Breast epithelium (tissue), 3 donors: ENCODE measurements at regions not wholly inside any gene's neighbourhood (a gene's known extent, or its start where the extent isn't known, plus 50 kb on each side); places are given as distances from the start of the nearest gene placed in this dataset.

Source experiments
- POLR2A ChIP-seq: fragments of 450-650 bp; IDR thresholded peaks from one replicate; pipeline ENCODE4 v1.6.1; 2016; ENCODE audit warnings: antibody characterized with exemption, mild to moderate bottlenecking, moderate library complexity
- TF ChIP-seq, protein P1 (sequence below), 3 donors: fragments of 450-650 bp; IDR thresholded peaks; one replicate each; pipeline ENCODE4 v1.5.1; 2016 to 2017; ENCODE audit warnings: antibody characterized with exemption in 3 of 3, mild to moderate bottlenecking in 3 of 3, moderate library complexity in 3 of 3

GRCh38 chr1:101664726-101665125 is 332.0 kb downstream of the OLFM3 start:
- TF ChIP-seq, protein P1, sequence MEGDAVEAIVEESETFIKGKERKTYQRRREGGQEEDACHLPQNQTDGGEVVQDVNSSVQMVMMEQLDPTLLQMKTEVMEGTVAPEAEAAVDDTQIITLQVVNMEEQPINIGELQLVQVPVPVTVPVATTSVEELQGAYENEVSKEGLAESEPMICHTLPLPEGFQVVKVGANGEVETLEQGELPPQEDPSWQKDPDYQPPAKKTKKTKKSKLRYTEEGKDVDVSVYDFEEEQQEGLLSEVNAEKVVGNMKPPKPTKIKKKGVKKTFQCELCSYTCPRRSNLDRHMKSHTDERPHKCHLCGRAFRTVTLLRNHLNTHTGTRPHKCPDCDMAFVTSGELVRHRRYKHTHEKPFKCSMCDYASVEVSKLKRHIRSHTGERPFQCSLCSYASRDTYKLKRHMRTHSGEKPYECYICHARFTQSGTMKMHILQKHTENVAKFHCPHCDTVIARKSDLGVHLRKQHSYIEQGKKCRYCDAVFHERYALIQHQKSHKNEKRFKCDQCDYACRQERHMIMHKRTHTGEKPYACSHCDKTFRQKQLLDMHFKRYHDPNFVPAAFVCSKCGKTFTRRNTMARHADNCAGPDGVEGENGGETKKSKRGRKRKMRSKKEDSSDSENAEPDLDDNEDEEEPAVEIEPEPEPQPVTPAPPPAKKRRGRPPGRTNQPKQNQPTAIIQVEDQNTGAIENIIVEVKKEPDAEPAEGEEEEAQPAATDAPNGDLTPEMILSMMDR (IDR thresholded peaks at IDR 0.05), result no peak
- no peak for TF ChIP-seq POLR2A
